Stimulated activated CD4-positive, alpha-beta T cell treated with anti-CD3 and anti-CD28 coated beads, Interleukin-15, amount 100 ng/mL, for 1 hour (primary cell): ENCODE measurements at regions not wholly inside any gene's neighbourhood (a gene's known extent, or its start where the extent isn't known, plus 50 kb on each side); places are given as distances from the start of the nearest gene placed in this dataset.
"Not testable (repeated sequence)": the region's sequence is repeated elsewhere in the genome, so short reads cannot be mapped to it uniquely, and the experiment has no call there.

Experiments used
- DNase-seq, 2 donors: peaks; one replicate each; pipeline ENCODE4 v3.0.0-alpha.2; 2020; ENCODE audit warnings: low read depth in 1 of 2, low spot score in 1 of 2

GRCh38 chr14:22213120-22213519 lies 375.9 kb downstream of the DAD1 start:
- DNase-seq = no peak

- no peak for DNase-seq
These were observed 378.1 kb downstream of the DAD1 start for GRCh38 chr14:22210906-22211305.

GRCh38 chr14:22210026-22210425 lies 379.0 kb downstream of the DAD1 start:
- no peak for DNase-seq

- no peak for DNase-seq
These were observed 386.0 kb downstream of the DAD1 start for GRCh38 chr14:22203036-22203435.

GRCh38 chr14:22202313-22202712 lies 386.7 kb downstream of the DAD1 start:
- no peak for DNase-seq

GRCh38 chr14:22200977-22201605 lies 387.9 kb downstream of the DAD1 start:
- DNase-seq = no peak

GRCh38 chr14:22200131-22200530 lies 388.9 kb downstream of the DAD1 start:
- DNase-seq = not testable (repeated sequence)

GRCh38 chr14:22194664-22195063 lies 394.4 kb downstream of the DAD1 start:
- no peak for DNase-seq

GRCh38 chr14:22190411-22191191 lies 398.4 kb downstream of the DAD1 start:
- DNase-seq = no peak

- DNase-seq = no peak
These were observed 399.1 kb downstream of the DAD1 start for GRCh38 chr14:22189881-22190280.

- DNase-seq = no peak
These were observed 400.7 kb downstream of the DAD1 start for GRCh38 chr14:22188318-22188717.

- DNase-seq = no peak
These were observed 403.2 kb downstream of the DAD1 start for GRCh38 chr14:22185789-22186188.

GRCh38 chr14:22185191-22185590 lies 403.8 kb downstream of the DAD1 start:
- DNase-seq = no peak

GRCh38 chr14:22184830-22185168 lies 404.2 kb downstream of the DAD1 start:
- no peak for DNase-seq

GRCh38 chr14:22184157-22184829 lies 404.7 kb downstream of the DAD1 start:
- DNase-seq = no peak

GRCh38 chr14:22180045-22180444 lies 409.0 kb downstream of the DAD1 start:
- DNase-seq = no peak

GRCh38 chr14:22179190-22179589 lies 409.8 kb downstream of the DAD1 start:
- DNase-seq = no peak

- DNase-seq = no peak
These were observed 410.6 kb downstream of the DAD1 start for GRCh38 chr14:22178333-22178839.

GRCh38 chr14:22177870-22178269 lies 411.2 kb downstream of the DAD1 start:
- DNase-seq = no peak

- no peak for DNase-seq
These were observed 412.1 kb downstream of the DAD1 start for GRCh38 chr14:22176957-22177356.

GRCh38 chr14:22175278-22175558 lies 413.8 kb downstream of the DAD1 start:
- not testable (repeated sequence) for DNase-seq
